GM19463 (cell line): ENCODE measurements at regions not wholly inside any gene's neighbourhood (a gene's known extent, or its start where the extent isn't known, plus 50 kb on each side); places are given as distances from the start of the nearest gene placed in this dataset.
"Not testable (repeated sequence)": the region's sequence is repeated elsewhere in the genome, so short reads cannot be mapped to it uniquely, and the experiment has no call there.

Experiments used
- ATAC-seq: cut with Tn5 transposase; IDR thresholded peaks from one replicate; pipeline ENCODE4 v1.9.1; 2021; ENCODE audit warnings: mild to moderate bottlenecking, moderate library complexity; ENCODE audit not compliant: unreplicated experiment

GRCh38 chr4:171538601-171539100, 274.6 kb upstream of the GALNTL6 start:
- ATAC-seq: no peak

DNA sequence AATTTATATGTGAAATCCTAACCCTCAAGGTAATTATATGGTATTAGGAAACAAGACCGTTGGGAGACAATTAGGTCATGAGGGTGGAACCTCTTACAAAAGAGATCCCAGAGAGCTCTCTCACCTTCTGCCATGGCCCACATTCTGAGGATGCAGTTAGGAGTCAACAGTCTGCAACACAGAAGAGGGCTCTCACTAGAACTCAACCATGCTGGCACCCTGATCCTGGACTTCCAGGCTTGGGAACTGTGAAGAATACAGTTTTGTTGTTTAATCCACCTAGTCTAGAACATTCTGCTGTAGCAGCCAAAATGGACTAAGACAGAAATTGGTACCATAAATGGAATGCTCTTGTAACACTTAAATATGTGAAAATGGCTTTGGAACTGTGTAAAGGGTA, 278.8 kb upstream of the GALNTL6 start:
- ATAC-seq: no peak

DNA sequence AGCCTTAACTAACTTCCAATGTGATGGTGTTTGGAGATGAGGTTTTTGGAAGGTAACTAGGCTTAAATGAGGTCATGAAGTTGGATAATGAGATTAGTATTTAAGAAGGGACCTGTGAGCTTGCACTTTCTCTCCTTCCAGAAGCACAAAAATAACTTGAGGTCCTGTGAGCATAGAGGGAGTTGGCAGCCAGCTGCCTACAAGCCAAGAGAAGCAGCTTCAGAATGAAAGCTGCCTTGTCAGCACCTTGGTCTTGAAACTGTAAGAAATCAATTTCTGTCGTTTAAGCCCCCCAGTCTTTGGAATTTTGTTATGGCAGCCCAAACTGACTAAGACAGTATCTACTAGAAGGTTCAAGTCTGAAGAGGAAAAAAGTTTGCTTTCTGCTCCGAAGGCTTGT, 280.2 kb upstream of the GALNTL6 start:
- no peak for ATAC-seq

DNA sequence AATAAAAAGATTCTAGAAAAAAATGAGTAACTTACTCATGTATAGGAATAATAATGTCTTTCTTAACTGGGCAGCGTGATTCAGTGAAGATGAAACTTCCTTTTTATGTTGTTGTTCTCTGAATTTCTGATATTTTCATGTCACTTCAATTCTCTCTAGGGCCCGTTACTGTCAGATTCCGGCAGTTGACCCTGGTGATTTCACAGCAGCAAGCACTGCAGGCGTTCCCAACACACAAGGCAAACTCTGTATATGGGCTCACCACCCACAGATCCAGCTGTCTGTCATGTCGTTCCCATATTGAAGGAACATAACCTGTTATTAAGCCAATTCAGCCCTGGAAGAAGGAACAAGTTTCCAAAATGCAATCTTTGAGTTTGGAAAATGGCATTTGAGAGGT, 288.3 kb upstream of the GALNTL6 start:
- no peak for ATAC-seq

GRCh38 chr4:171521726-171522125, 291.5 kb upstream of the GALNTL6 start:
- ATAC-seq: peak; percentile 61

DNA sequence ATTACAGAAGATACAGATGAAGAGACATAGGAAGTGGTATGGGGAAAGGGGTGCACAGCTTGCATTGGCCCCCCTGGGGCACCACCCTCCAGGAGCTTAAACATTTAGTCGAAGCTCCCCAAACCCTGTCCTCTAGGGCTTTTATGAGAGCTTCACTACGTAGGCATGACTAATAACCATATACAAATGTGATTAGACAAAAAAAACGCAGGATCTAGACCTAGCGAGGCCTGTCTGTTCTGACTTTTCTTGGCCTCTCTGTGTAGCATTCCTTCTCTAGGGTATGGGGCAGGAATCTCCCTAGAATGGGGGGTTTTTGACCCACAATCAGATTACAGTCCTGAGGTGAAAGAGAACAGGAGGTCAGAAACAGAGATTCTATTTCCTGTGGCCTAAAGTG, 293.7 kb upstream of the GALNTL6 start:
- no peak for ATAC-seq

GRCh38 chr4:171517883-171518282, 295.3 kb upstream of the GALNTL6 start:
- ATAC-seq: no peak

DNA sequence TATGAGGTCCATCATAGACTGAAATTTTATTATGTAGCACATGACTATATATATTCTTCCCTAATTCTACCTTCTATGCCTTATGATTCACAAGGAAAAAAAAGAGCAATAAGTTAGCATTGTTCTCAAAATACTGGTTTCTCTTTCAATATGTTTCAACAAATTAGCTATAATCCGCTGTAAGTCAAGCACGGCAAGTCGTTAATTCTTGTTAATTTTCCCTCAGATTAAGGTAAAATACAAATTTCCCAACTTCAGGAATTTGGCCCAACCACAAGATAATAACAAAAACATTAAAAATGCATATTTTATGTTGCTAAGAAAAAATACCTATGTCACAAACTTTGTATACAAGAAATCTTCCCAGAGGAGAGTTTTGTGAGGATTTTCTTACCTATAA, 296.5 kb upstream of the GALNTL6 start:
- no peak for ATAC-seq

DNA sequence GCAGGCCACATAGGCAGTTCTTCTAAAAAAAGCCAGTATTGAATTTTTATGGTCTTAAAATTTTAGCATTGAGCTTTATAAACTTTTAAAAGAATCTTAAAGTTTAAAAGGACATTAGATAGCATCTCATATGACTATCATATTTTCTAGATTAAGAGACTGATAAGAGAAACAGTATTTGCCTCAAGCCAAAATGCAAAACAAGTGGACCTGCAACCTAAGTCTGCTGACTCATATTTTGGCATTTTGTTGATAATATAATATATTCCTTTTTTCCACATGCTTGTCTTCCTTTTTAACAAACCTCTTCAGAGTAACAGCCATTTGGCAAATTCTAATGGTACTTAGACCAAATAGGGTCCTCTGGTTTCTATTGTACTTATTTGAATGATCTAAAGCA, 328.5 kb upstream of the GALNTL6 start:
- no peak for ATAC-seq

DNA sequence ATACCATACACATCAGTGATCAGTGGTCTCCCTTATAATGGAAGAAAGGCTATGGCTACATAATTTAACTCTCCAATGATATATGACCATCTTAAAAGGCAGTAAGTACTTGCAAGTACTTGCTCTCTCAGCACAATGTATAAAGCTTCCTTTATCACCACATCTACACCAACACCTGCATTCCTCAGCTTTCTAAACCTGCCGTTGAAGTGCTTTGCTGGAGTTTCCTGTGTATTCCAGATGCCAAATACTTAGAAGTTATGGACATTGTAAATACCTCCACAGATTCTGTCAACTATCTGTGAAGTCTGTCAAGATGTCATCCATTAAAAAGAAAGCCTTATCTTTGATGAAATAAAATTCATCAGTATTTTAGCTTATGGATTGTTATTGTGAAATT, 335.0 kb upstream of the GALNTL6 start:
- no peak for ATAC-seq

DNA sequence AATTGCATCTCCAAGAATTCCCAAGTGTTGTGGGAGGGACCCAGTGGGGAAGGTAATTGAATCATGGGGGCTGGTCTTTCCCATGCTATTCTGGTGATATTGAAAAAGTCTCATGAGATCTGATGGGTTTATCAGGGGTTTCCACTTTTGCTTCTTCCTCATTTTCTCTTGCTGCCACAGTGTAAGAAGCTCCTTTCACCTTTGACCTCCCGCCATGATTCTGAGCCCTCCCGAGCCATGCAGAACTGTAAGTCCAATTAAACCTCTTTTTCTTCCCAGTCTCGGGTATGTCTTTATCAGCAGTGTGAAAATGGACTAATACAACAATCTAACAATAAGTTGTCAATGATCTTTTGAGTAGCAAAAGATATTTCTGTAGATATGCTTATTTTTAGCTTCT, 338.1 kb upstream of the GALNTL6 start:
- ATAC-seq: not testable (repeated sequence)

- ATAC-seq: peak; percentile 49
Observed at GRCh38 chr4:171473155-171473554, 340.0 kb upstream of the GALNTL6 start.

- ATAC-seq: no peak
Observed at GRCh38 chr4:171472230-171472629, 341.0 kb upstream of the GALNTL6 start.

- ATAC-seq: no peak
Observed at GRCh38 chr4:171464499-171464898, 348.7 kb upstream of the GALNTL6 start.

- no peak for ATAC-seq
Observed at GRCh38 chr4:171461191-171461590, 352.0 kb upstream of the GALNTL6 start.

GRCh38 chr4:171448919-171449481, 364.2 kb upstream of the GALNTL6 start:
- ATAC-seq: no peak

GRCh38 chr4:171448358-171448757, 364.8 kb upstream of the GALNTL6 start:
- no peak for ATAC-seq

DNA sequence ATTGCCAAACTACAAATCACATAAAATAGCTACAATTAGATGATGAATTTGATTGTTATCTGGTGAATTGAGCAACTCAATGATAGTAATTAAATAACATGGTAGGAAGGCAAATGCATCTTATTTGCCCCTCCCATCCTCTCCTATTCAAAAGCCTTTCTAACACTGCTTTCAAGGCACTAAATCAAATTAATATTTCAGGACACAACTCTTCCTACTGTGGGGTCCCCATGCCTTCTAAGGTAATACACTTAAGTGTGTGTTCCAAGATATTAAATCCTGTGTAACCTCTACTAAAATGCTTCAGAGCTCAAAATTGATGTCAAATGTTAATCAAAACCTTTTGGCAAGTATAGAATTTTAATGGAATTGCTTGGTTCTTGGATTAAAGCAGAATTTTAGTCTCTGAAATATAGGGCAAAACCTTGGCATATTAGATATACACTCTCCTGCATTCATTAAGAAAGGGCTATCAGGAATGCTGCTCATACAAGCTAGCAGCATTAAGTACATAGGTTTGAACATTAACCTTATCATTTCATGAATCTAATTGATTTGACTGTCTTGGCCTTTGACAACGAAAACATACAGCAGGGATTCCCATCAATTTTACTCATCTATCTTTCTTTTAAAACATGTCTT, 371.8 kb upstream of the GALNTL6 start:
- no peak for ATAC-seq

DNA sequence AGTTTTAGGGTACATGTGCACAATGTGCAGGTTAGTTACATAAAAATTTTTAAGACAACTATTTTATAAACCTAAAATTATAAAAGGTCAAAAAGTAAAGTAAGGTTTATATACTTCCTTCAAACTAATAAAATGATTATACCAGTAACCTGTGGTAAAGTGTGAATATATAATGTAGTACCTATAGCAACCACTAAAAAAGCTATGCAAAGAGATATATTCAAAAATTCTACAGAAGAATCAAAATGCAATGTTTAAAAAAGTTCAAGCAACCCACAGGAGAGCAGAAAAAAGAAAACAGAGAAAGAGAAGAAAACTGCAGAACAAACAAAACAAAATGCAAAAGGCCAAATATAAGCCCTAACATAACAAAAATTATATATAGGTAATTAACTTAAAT, 379.5 kb upstream of the GALNTL6 start:
- ATAC-seq: no peak

GRCh38 chr4:171432536-171432935, 380.7 kb upstream of the GALNTL6 start:
- no peak for ATAC-seq

GRCh38 chr4:171430495-171430894, 382.7 kb upstream of the GALNTL6 start:
- peak; percentile 79 for ATAC-seq

DNA sequence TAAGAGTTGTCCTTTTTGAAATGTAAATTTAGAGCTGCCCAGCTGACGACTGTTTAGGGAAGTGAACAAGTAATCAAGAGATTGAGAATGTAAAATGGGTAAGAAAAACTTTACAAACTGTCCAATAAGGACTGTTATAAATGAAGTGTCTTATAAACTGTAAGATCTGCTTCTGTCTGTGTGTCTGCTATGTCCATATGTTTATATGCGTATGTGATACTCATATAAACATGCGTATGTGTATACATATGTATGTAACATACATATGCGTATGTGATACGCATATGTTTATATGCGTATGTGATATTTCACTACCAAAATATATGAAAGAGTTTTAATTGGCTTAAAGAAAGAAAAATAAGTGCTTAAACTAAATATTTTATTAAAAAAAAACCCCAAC, 416.0 kb upstream of the GALNTL6 start:
- ATAC-seq: no peak

GRCh38 chr4:171390626-171391025, 422.6 kb upstream of the GALNTL6 start:
- no peak for ATAC-seq
